ENCODE measurements at regions not wholly inside any gene's neighbourhood (a gene's known extent, or its start where the extent isn't known, plus 50 kb on each side); places are given as distances from the start of the nearest gene placed in this dataset.

DNA sequence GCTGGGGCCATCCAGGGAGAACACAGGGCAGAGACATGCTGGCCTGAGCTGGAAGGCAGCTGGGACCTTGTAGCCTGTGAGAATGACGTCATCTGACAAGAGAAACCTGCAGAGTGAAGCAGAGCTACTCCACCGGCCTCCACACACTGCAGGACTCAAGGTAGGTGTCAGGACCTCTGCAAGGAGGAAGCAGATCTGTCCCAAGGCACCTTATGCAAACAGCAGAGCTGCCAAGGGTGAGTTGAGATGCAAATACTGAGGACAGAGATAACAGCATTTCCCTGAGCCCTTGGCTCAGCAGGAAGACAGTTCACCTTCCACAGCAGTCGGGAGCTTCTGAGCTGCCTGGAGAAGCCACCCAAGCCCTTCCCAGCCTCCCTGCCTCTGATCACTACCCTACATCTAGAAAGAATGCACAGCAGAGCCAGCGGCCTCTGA lies 51.9 kb upstream of the IGSF9B start:
- no peak overlapping the region for H3K14ac ChIP-seq (ENCODE audit: low read length)
- no peak overlapping the region for H2AFZ ChIP-seq (ENCODE audit: low read length)
- H3K36me3 ChIP-seq (replicated peaks in 1 of 2; ENCODE audit: control insufficient read depth in 2 of 2, insufficient read depth in 2 of 2, low read length in 2 of 2) = no peaks in the 10 kb centered on the region
- H3K9ac ChIP-seq (ENCODE audit: low read depth, low read length, poor library complexity) = no peak overlapping the region
- H2BK120ac ChIP-seq (ENCODE audit: low read depth, low read length) = no peak overlapping the region
- no peak overlapping the region for H4K8ac ChIP-seq (ENCODE audit: low read depth, low read length)
- peaks cover 0 to 44% (median 0%) of the 10 kb centered on the region in 3 experiments for H3K27me3 ChIP-seq (ENCODE audit: control insufficient read depth in 3 of 3, insufficient read depth in 3 of 3, low read depth in 1 of 3, low read length in 3 of 3)
- no peak overlapping the region for H2BK5ac ChIP-seq (ENCODE audit: low read length)
- no peak for DNase-seq (ENCODE audit: low spot score)
- no peak overlapping the region for H4K91ac ChIP-seq (ENCODE audit: low read depth, low read length, poor library complexity)
- H3K27ac ChIP-seq (replicated peaks; ENCODE audit: low read length) = no peak overlapping the region
- no peak overlapping the region for H3K4me3 ChIP-seq (ENCODE audit: low read length in 2 of 2)
- H3K23ac ChIP-seq (ENCODE audit: low read depth, low read length, poor library complexity) = no peak overlapping the region
- H3K18ac ChIP-seq (ENCODE audit: low read length) = no peak overlapping the region
- H3K4me1 ChIP-seq (ENCODE audit: control insufficient read depth in 2 of 2, insufficient read depth in 1 of 2, low read depth in 1 of 2, low read length in 2 of 2) = no peaks in the 10 kb centered on the region
- no peak overlapping the region for H3K4ac ChIP-seq (ENCODE audit: low read length)
- no peak overlapping the region for H3K4me2 ChIP-seq (ENCODE audit: insufficient read depth, low read length, poor library complexity, severe bottlenecking)
- H2AK5ac ChIP-seq (ENCODE audit: low read depth, low read length) = no peak overlapping the region
- H3K9me3 ChIP-seq (replicated peaks in 1 of 2; ENCODE audit: control insufficient read depth in 2 of 2, insufficient read depth in 1 of 2, low read depth in 1 of 2, low read length in 2 of 2) = no peaks in the 10 kb centered on the region
- WGBS, 2 donors (ENCODE audit: extremely low coverage in 2 of 2, insufficient read length in 2 of 2, insufficient replicate concordance in 1 of 2) = no CpG with 5 or more reads among the region's 4 CpGs
- H2BK15ac ChIP-seq (ENCODE audit: low read length) = no peak overlapping the region
- H3K79me1 ChIP-seq (ENCODE audit: low read depth, low read length) = no peaks in the 10 kb centered on the region
- no peak overlapping the region for H2BK12ac ChIP-seq (ENCODE audit: low read length)

DNA sequence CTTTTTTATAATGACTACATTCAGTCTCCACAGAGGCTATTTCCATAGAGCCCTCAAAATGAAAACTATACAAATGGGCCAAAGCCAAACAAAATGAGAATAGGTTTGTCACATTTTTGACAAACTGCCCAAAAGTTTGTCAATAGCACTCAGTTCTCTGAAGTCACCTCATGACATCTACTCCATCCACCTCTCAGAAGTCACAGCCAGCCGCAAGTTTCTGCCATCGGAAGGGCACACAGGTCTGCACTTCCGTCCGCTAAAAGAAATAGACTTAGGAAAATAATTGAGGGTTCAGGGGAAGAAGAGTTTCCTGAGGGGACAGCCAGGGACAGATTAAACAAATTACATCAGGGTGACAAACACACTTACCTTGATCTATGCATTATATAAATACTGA lies 55.4 kb upstream of the JAM3 start:
- H2BK15ac ChIP-seq (ENCODE audit: low read length) = no peak overlapping the region
- H3K36me3 ChIP-seq (replicated peaks in 1 of 2; ENCODE audit: control insufficient read depth in 2 of 2, insufficient read depth in 2 of 2, low read length in 2 of 2) = no peaks in the 10 kb centered on the region
- H2BK5ac ChIP-seq (ENCODE audit: low read length) = no peak overlapping the region
- no peak overlapping the region for H4K91ac ChIP-seq (ENCODE audit: low read depth, low read length, poor library complexity)
- H3K4me2 ChIP-seq (ENCODE audit: insufficient read depth, low read length, poor library complexity, severe bottlenecking) = no peak overlapping the region
- no peak overlapping the region for H4K8ac ChIP-seq (ENCODE audit: low read depth, low read length)
- H3K27me3 ChIP-seq (ENCODE audit: control insufficient read depth in 3 of 3, insufficient read depth in 3 of 3, low read depth in 1 of 3, low read length in 3 of 3) = peaks cover 0 to 78% (median 0%) of the 10 kb centered on the region in 3 experiments
- WGBS, 2 donors (ENCODE audit: extremely low coverage in 2 of 2, insufficient read length in 2 of 2, insufficient replicate concordance in 1 of 2) = no CpG with 5 or more reads among the region's 4 CpGs
- H3K4me3 ChIP-seq (ENCODE audit: low read length in 2 of 2) = no peak overlapping the region
- H3K4me1 ChIP-seq (ENCODE audit: control insufficient read depth in 2 of 2, insufficient read depth in 1 of 2, low read depth in 1 of 2, low read length in 2 of 2) = no peaks in the 10 kb centered on the region
- no peak overlapping the region for H3K4ac ChIP-seq (ENCODE audit: low read length)
- no peak overlapping the region for H3K9ac ChIP-seq (ENCODE audit: low read depth, low read length, poor library complexity)
- H3K18ac ChIP-seq (ENCODE audit: low read length) = no peak overlapping the region
- no peak overlapping the region for H3K27ac ChIP-seq (replicated peaks; ENCODE audit: low read length)
- no peak overlapping the region for H2BK12ac ChIP-seq (ENCODE audit: low read length)
- no peak overlapping the region for H3K14ac ChIP-seq (ENCODE audit: low read length)
- H2BK120ac ChIP-seq (ENCODE audit: low read depth, low read length) = no peak overlapping the region
- no peak overlapping the region for H3K23ac ChIP-seq (ENCODE audit: low read depth, low read length, poor library complexity)
- no peaks in the 10 kb centered on the region for H3K9me3 ChIP-seq (replicated peaks in 1 of 2; ENCODE audit: control insufficient read depth in 2 of 2, insufficient read depth in 1 of 2, low read depth in 1 of 2, low read length in 2 of 2)
- H2AFZ ChIP-seq (ENCODE audit: low read length) = no peak overlapping the region
- H3K79me1 ChIP-seq (ENCODE audit: low read depth, low read length) = no peaks in the 10 kb centered on the region
- no peak for DNase-seq (ENCODE audit: low spot score)
- no peak overlapping the region for H2AK5ac ChIP-seq (ENCODE audit: low read depth, low read length)

DNA sequence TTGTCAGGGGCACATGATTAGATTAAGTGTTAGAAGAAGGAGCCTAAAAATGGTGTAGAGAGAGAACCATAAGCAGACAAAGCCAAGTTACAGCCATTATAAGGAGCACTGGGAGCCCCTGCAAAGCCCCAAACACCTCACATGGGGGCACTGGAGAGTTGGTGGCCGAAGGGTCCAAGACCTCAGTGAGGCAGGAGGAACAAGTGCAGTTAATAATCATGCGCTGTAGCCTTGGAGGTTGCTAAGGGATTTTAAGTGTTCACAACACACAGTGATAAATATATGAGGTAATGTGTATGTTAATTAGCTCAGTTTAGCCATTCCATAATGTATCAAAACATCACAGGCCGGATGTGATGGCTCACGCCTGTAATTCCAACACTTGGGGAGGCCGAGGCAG lies 54.4 kb upstream of the JAM3 start:
- Histone ChIP-seq H3K9me3 (replicated peaks in 1 of 2; ENCODE audit: control insufficient read depth in 2 of 2, insufficient read depth in 1 of 2, low read depth in 1 of 2, low read length in 2 of 2) (no peaks in the 10 kb centered on the region), H3K4me3 (ENCODE audit: low read length in 2 of 2) (no peak overlapping the region), H3K9ac (ENCODE audit: low read depth, low read length, poor library complexity) (no peak overlapping the region), H3K14ac (ENCODE audit: low read length) (no peak overlapping the region), H2BK5ac (ENCODE audit: low read length) (no peak overlapping the region), H2BK15ac (ENCODE audit: low read length) (no peak overlapping the region), H3K4me1 (ENCODE audit: control insufficient read depth in 2 of 2, insufficient read depth in 1 of 2, low read depth in 1 of 2, low read length in 2 of 2) (no peaks in the 10 kb centered on the region), H3K27ac (replicated peaks; ENCODE audit: low read length) (no peak overlapping the region), H3K79me1 (ENCODE audit: low read depth, low read length) (no peaks in the 10 kb centered on the region), H3K36me3 (replicated peaks in 1 of 2; ENCODE audit: control insufficient read depth in 2 of 2, insufficient read depth in 2 of 2, low read length in 2 of 2) (no peaks in the 10 kb centered on the region), H2AK5ac (ENCODE audit: low read depth, low read length) (no peak overlapping the region), H2BK12ac (ENCODE audit: low read length) (no peak overlapping the region), H2AFZ (ENCODE audit: low read length) (no peak overlapping the region), H3K4me2 (ENCODE audit: insufficient read depth, low read length, poor library complexity, severe bottlenecking) (no peak overlapping the region), H3K18ac (ENCODE audit: low read length) (no peak overlapping the region), H3K4ac (ENCODE audit: low read length) (no peak overlapping the region), H2BK120ac (ENCODE audit: low read depth, low read length) (no peak overlapping the region), H4K8ac (ENCODE audit: low read depth, low read length) (no peak overlapping the region), H3K27me3 (ENCODE audit: control insufficient read depth in 3 of 3, insufficient read depth in 3 of 3, low read depth in 1 of 3, low read length in 3 of 3) (peaks cover 0 to 78% (median 0%) of the 10 kb centered on the region in 3 experiments), H3K23ac (ENCODE audit: low read depth, low read length, poor library complexity) (no peak overlapping the region), H4K91ac (ENCODE audit: low read depth, low read length, poor library complexity) (no peak overlapping the region)
- DNase-seq (ENCODE audit: low spot score) = no peak
- WGBS, 2 donors (ENCODE audit: extremely low coverage in 2 of 2, insufficient read length in 2 of 2, insufficient replicate concordance in 1 of 2) = no CpG with 5 or more reads among the region's 5 CpGs

DNA sequence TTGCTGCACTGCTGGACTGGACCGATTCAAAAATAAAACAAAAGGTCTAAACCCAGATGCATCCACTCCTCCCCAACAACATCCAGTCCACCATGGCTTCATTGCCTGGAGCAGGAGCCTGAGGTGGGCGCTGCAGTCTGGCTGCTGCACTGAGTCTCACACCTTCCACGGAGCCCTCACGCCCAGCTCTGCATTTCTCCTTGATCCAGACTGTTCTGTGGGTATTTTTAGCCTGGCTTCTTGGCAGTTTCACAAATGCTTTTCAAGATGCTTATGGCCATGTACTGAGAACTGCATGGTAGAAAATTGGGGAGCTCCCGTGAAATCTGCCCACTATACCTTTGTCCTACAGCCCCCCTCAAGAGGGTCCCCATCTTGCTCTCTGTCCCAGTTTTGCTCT lies 53.3 kb upstream of the JAM3 start:
- no peak overlapping the region for H3K23ac ChIP-seq (ENCODE audit: low read depth, low read length, poor library complexity)
- no peak overlapping the region for H2BK12ac ChIP-seq (ENCODE audit: low read length)
- H4K8ac ChIP-seq (ENCODE audit: low read depth, low read length) = no peak overlapping the region
- H3K9me3 ChIP-seq (replicated peaks in 1 of 2; ENCODE audit: control insufficient read depth in 2 of 2, insufficient read depth in 1 of 2, low read depth in 1 of 2, low read length in 2 of 2) = no peaks in the 10 kb centered on the region
- no peak overlapping the region for H2AK5ac ChIP-seq (ENCODE audit: low read depth, low read length)
- no peak overlapping the region for H3K4me2 ChIP-seq (ENCODE audit: insufficient read depth, low read length, poor library complexity, severe bottlenecking)
- no peak overlapping the region for H3K14ac ChIP-seq (ENCODE audit: low read length)
- no peak overlapping the region for H3K9ac ChIP-seq (ENCODE audit: low read depth, low read length, poor library complexity)
- H3K79me1 ChIP-seq (ENCODE audit: low read depth, low read length) = peaks cover under 1% of the 10 kb centered on the region
- no peak overlapping the region for H3K4ac ChIP-seq (ENCODE audit: low read length)
- H3K27me3 ChIP-seq (ENCODE audit: control insufficient read depth in 3 of 3, insufficient read depth in 3 of 3, low read depth in 1 of 3, low read length in 3 of 3) = peaks cover 0 to 80% (median 0%) of the 10 kb centered on the region in 3 experiments
- H2AFZ ChIP-seq (ENCODE audit: low read length) = no peak overlapping the region
- no peaks in the 10 kb centered on the region for H3K36me3 ChIP-seq (replicated peaks in 1 of 2; ENCODE audit: control insufficient read depth in 2 of 2, insufficient read depth in 2 of 2, low read length in 2 of 2)
- H3K4me1 ChIP-seq (ENCODE audit: control insufficient read depth in 2 of 2, insufficient read depth in 1 of 2, low read depth in 1 of 2, low read length in 2 of 2) = peaks cover 0 to 1% of the 10 kb centered on the region in 2 donors
- H4K91ac ChIP-seq (ENCODE audit: low read depth, low read length, poor library complexity) = no peak overlapping the region
- H2BK5ac ChIP-seq (ENCODE audit: low read length) = no peak overlapping the region
- no peak overlapping the region for H2BK15ac ChIP-seq (ENCODE audit: low read length)
- H2BK120ac ChIP-seq (ENCODE audit: low read depth, low read length) = no peak overlapping the region
- no peak overlapping the region for H3K27ac ChIP-seq (replicated peaks; ENCODE audit: low read length)
- WGBS, 2 donors (ENCODE audit: extremely low coverage in 2 of 2, insufficient read length in 2 of 2, insufficient replicate concordance in 1 of 2) = no CpG with 5 or more reads among the region's 5 CpGs
- H3K18ac ChIP-seq (ENCODE audit: low read length) = no peak overlapping the region
- no peak for DNase-seq (ENCODE audit: low spot score)
- no peak overlapping the region for H3K4me3 ChIP-seq (ENCODE audit: low read length in 2 of 2)

Measured in neuronal stem cell (in vitro differentiated cells).